SH-SY5Y (cell line): ENCODE measurements at regions not wholly inside any gene's neighbourhood (a gene's known extent, or its start where the extent isn't known, plus 50 kb on each side); places are given as distances from the start of the nearest gene placed in this dataset.

Experiments
- GATA2 ChIP-seq: IDR thresholded peaks from 2 replicates; pipeline ENCODE4 v1.6.1; 2011; ENCODE audit warnings: mild to moderate bottlenecking, low read depth, low read length
- GATA3 ChIP-seq: IDR thresholded peaks from 2 replicates; pipeline ENCODE4 v1.6.1; 2011; ENCODE audit warnings: low read depth, mild to moderate bottlenecking, low read length, moderate library complexity

- TF ChIP-seq GATA2 (no peak), GATA3 (no peak)
Observed at GRCh38 chr3:181941250-181941649, 229.5 kb downstream of the SOX2 start.
